ENCODE measurements at regions not wholly inside any gene's neighbourhood (a gene's known extent, or its start where the extent isn't known, plus 50 kb on each side); places are given as distances from the start of the nearest gene placed in this dataset.

DNA sequence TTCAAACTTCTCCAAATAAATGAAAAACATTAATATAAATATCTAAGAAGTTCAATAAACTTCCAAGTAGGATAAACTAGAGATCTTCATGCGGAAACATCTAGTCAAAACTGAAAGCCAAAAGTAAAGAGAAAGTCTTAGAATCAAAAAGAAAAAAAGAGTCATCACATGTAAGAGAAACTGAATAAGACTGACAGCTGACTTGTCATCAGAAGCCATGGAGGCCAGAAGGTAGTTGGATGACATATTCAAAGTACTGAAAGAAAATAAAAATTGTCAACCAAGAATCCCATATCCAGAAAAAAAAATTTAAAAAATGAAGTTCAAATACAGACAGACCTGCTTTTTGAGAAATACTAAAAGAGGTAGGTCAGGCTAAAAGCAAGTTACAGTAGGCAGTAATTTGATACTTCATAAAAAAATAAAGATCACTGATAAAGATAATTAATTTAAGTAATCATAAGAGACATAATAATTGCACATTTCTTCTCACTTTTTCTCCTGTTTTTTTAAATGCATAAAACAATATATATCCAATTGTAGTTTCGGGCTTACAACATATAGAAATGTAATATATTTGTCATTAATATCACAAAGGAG lies 327.6 kb upstream of the PCDH9 start:
- TF ChIP-seq, protein P1, sequence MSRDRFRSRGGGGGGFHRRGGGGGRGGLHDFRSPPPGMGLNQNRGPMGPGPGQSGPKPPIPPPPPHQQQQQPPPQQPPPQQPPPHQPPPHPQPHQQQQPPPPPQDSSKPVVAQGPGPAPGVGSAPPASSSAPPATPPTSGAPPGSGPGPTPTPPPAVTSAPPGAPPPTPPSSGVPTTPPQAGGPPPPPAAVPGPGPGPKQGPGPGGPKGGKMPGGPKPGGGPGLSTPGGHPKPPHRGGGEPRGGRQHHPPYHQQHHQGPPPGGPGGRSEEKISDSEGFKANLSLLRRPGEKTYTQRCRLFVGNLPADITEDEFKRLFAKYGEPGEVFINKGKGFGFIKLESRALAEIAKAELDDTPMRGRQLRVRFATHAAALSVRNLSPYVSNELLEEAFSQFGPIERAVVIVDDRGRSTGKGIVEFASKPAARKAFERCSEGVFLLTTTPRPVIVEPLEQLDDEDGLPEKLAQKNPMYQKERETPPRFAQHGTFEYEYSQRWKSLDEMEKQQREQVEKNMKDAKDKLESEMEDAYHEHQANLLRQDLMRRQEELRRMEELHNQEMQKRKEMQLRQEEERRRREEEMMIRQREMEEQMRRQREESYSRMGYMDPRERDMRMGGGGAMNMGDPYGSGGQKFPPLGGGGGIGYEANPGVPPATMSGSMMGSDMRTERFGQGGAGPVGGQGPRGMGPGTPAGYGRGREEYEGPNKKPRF (IDR thresholded peaks at IDR 0.05; ENCODE audit: low read depth, low read length), result no peak
- TF ChIP-seq KHSRP (IDR thresholded peaks at IDR 0.05), result no peak

Data from K562 (cell line).